KMS-11 (cell line): ENCODE measurements at regions not wholly inside any gene's neighbourhood (a gene's known extent, or its start where the extent isn't known, plus 50 kb on each side); places are given as distances from the start of the nearest gene placed in this dataset.

Experiments used
- H2AFZ ChIP-seq: fragments of 200-600 bp; sonication (generic); 2 replicates; pipeline ENCODE4 v1.6.1; 2016; ENCODE audit warnings: antibody characterized with exemption, mixed run types, low read depth
- H3K27ac ChIP-seq: fragments of 200-600 bp; sonication (generic); 2 replicates; pipeline ENCODE4 v1.6.1; 2016; ENCODE audit warnings: mild to moderate bottlenecking, mixed run types
- H3K27me3 ChIP-seq: fragments of 200-600 bp; sonication (generic); 2 replicates; pipeline ENCODE4 v1.6.1; 2017; ENCODE audit warnings: mild to moderate bottlenecking, low read depth, mixed run types, moderate library complexity; ENCODE audit not compliant: insufficient read depth
- H3K36me3 ChIP-seq: fragments of 200-600 bp; sonication (generic); 2 replicates; pipeline ENCODE4 v1.6.1; 2017; ENCODE audit warnings: mild to moderate bottlenecking, mixed run types; ENCODE audit not compliant: insufficient read depth
- H3K4me1 ChIP-seq: fragments of 200-600 bp; sonication (generic); 2 replicates; pipeline ENCODE4 v1.6.1; 2016; ENCODE audit warnings: mild to moderate bottlenecking, low read depth, mixed run types; ENCODE audit not compliant: poor library complexity, severe bottlenecking
- H3K4me2 ChIP-seq: fragments of 200-600 bp; sonication (generic); 2 replicates; pipeline ENCODE4 v1.7.0; 2016; ENCODE audit warnings: mild to moderate bottlenecking, mixed run types
- H3K4me3 ChIP-seq: fragments of 200-600 bp; sonication (generic); IDR thresholded peaks from 2 replicates; pipeline ENCODE4 v1.6.1; 2017; ENCODE audit warnings: low read depth, low read length, mixed read lengths; ENCODE audit not compliant: insufficient read depth
- H3K79me2 ChIP-seq: fragments of 200-600 bp; sonication (generic); 2 replicates; pipeline ENCODE4 v1.6.1; 2016; ENCODE audit warnings: low read depth, mixed run types; ENCODE audit not compliant: insufficient read depth
- H3K9ac ChIP-seq: fragments of 200-600 bp; sonication (generic); 2 replicates; pipeline ENCODE4 v1.6.1; 2016; ENCODE audit warnings: mild to moderate bottlenecking, mixed run types
- H4K20me1 ChIP-seq: fragments of 200-600 bp; sonication (generic); 2 replicates; pipeline ENCODE4 v1.6.1; 2016; ENCODE audit warnings: mild to moderate bottlenecking, mixed run types; ENCODE audit not compliant: insufficient read depth
- CTCF ChIP-seq: fragments of 200-600 bp; sonication (generic); conservative IDR thresholded peaks from 2 replicates; pipeline ENCODE4 v1.6.1; 2017; ENCODE audit warnings: low read depth, mild to moderate bottlenecking, antibody characterized with exemption, low read length, moderate library complexity, mixed read lengths

- no peak overlapping the region for H2AFZ ChIP-seq
- no peak for TF ChIP-seq CTCF
- no peak overlapping the region for H3K4me2 ChIP-seq
- H3K27ac ChIP-seq: no peak overlapping the region
- no peaks in the 10 kb centered on the region for H4K20me1 ChIP-seq
- no peaks in the 10 kb centered on the region for H3K36me3 ChIP-seq
- H3K9ac ChIP-seq: no peak overlapping the region
- H3K4me1 ChIP-seq: no peaks in the 10 kb centered on the region
- H3K27me3 ChIP-seq: no peaks in the 10 kb centered on the region
- no peaks in the 10 kb centered on the region for H3K79me2 ChIP-seq
- H3K4me3 ChIP-seq: no peak overlapping the region
These were observed 332.4 kb upstream of the BRINP1 start for GRCh38 chr9:119701651-119702050.

- H3K4me2 ChIP-seq: no peak overlapping the region
- no peaks in the 10 kb centered on the region for H3K79me2 ChIP-seq
- no peaks in the 10 kb centered on the region for H4K20me1 ChIP-seq
- H3K4me3 ChIP-seq: no peak overlapping the region
- H3K27ac ChIP-seq: no peak overlapping the region
- no peaks in the 10 kb centered on the region for H3K4me1 ChIP-seq
- no peaks in the 10 kb centered on the region for H3K36me3 ChIP-seq
- no peak overlapping the region for H2AFZ ChIP-seq
- TF ChIP-seq CTCF: no peak
- no peaks in the 10 kb centered on the region for H3K27me3 ChIP-seq
- H3K9ac ChIP-seq: no peak overlapping the region
These were observed 329.3 kb upstream of the BRINP1 start for GRCh38 chr9:119698535-119698934.

GRCh38 chr9:119697996-119698395, 328.8 kb upstream of the BRINP1 start:
- no peaks in the 10 kb centered on the region for H3K36me3 ChIP-seq
- no peak for TF ChIP-seq CTCF
- H3K9ac ChIP-seq: no peak overlapping the region

GRCh38 chr9:119689879-119690278, 320.6 kb upstream of the BRINP1 start:
- Histone ChIP-seq H2AFZ (no peak overlapping the region), H3K4me2 (no peak overlapping the region), H3K27me3 (no peaks in the 10 kb centered on the region), H3K27ac (no peak overlapping the region), H3K4me3 (no peak overlapping the region), H3K9ac (no peak overlapping the region), H3K79me2 (no peaks in the 10 kb centered on the region), H3K36me3 (no peaks in the 10 kb centered on the region), H3K4me1 (no peaks in the 10 kb centered on the region), H4K20me1 (no peaks in the 10 kb centered on the region)
- TF ChIP-seq CTCF: no peak

More at GRCh38 chr9:119697996-119698395, 328.8 kb upstream of the BRINP1 start:
- no peaks in the 10 kb centered on the region for H3K79me2 ChIP-seq
- H4K20me1 ChIP-seq: no peaks in the 10 kb centered on the region
- no peaks in the 10 kb centered on the region for H3K27me3 ChIP-seq
- H3K4me3 ChIP-seq: no peak overlapping the region
- no peak overlapping the region for H2AFZ ChIP-seq
- no peaks in the 10 kb centered on the region for H3K4me1 ChIP-seq
- H3K4me2 ChIP-seq: no peak overlapping the region
- H3K27ac ChIP-seq: no peak overlapping the region
